ENCODE measurements at regions not wholly inside any gene's neighbourhood (a gene's known extent, or its start where the extent isn't known, plus 50 kb on each side); places are given as distances from the start of the nearest gene placed in this dataset.

GRCh38 chr6:33929575-33930288 lies 125.9 kb upstream of the MLN start:
- H3K36me3 ChIP-seq (ENCODE audit: control insufficient read depth in 2 of 3, insufficient read depth in 3 of 3, low read length in 3 of 3), result no peaks in the 10 kb centered on the region
- TF ChIP-seq CTCF (IDR thresholded peaks at IDR 0.05; ENCODE audit: borderline replicate concordance, extremely low read depth, insufficient read depth), result no peak
- H3K9ac ChIP-seq (ENCODE audit: low read length in 3 of 3), result no peak overlapping the region
- FAIRE-seq, result no peak
- peaks cover 0 to 3% (median 0%) of the 10 kb centered on the region in 3 donors for H3K4me1 ChIP-seq (ENCODE audit: control insufficient read depth in 2 of 3, insufficient read depth in 2 of 3, low read depth in 1 of 3, low read length in 3 of 3)
- peak in 3 of 5 donors; percentile 62 to 82 (median 76) for DNase-seq
- H3K4me3 ChIP-seq (ENCODE audit: low read length in 3 of 3), result no peak overlapping the region
- no peak overlapping the region for H3K27ac ChIP-seq (ENCODE audit: low read depth in 2 of 2, low read length in 2 of 2)
- H3K27me3 ChIP-seq (ENCODE audit: control insufficient read depth, insufficient read depth, low read length), result no peaks in the 10 kb centered on the region
- intact Hi-C loops (cut with DNase I), result no loop called here
- H3K9me3 ChIP-seq (ENCODE audit: control insufficient read depth in 2 of 3, insufficient read depth in 1 of 3, low read length in 3 of 3), result no peaks in the 10 kb centered on the region

DNA sequence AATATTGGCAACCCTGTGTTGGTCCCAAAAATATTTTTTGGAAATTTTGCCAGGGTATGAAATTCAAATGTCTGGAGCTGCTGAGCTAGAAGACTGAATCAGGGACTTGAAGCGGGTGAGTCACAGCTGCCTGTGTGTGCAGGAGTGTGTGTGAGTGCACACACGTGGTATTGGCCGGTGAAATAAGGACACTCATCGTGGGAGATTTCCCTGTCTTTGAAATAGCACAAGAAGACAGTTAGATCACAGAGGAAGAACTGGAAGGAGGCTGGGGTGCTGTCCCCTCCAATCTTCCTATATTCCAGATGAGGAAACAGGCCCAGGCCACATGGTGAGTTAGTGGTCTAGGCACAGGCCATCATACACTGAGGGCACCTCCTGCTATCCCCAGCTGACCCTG lies 123.8 kb upstream of the MLN start:
- intact Hi-C loops (cut with DNase I), result no loop called here
- no peak for FAIRE-seq

GRCh38 chr6:33927112-33927511 lies 123.3 kb upstream of the MLN start:
- Histone ChIP-seq H3K36me3 (ENCODE audit: control insufficient read depth in 2 of 3, insufficient read depth in 3 of 3, low read length in 3 of 3) (no peaks in the 10 kb centered on the region), H3K27me3 (ENCODE audit: control insufficient read depth, insufficient read depth, low read length) (no peaks in the 10 kb centered on the region), H3K4me3 (ENCODE audit: low read length in 3 of 3) (no peak overlapping the region), H3K9me3 (ENCODE audit: control insufficient read depth in 2 of 3, insufficient read depth in 1 of 3, low read length in 3 of 3) (no peaks in the 10 kb centered on the region), H3K4me1 (ENCODE audit: control insufficient read depth in 2 of 3, insufficient read depth in 2 of 3, low read depth in 1 of 3, low read length in 3 of 3) (peaks cover 0 to 3% (median 3%) of the 10 kb centered on the region in 3 donors), H3K9ac (ENCODE audit: low read length in 3 of 3) (no peak overlapping the region), H3K27ac (ENCODE audit: low read depth in 2 of 2, low read length in 2 of 2) (no peak overlapping the region)
- DNase-seq, result no peak
- FAIRE-seq, result no peak
- TF ChIP-seq CTCF (IDR thresholded peaks at IDR 0.05; ENCODE audit: borderline replicate concordance, extremely low read depth, insufficient read depth), result no peak
- intact Hi-C loops (cut with DNase I), result no loop called here

More for the DNA sequence above, 123.8 kb upstream of the MLN start:
- H3K27me3 ChIP-seq (ENCODE audit: control insufficient read depth, insufficient read depth, low read length), result no peaks in the 10 kb centered on the region
- H3K36me3 ChIP-seq (ENCODE audit: control insufficient read depth in 2 of 3, insufficient read depth in 3 of 3, low read length in 3 of 3), result no peaks in the 10 kb centered on the region
- no peak overlapping the region for H3K9ac ChIP-seq (ENCODE audit: low read length in 3 of 3)
- no peak overlapping the region for H3K4me3 ChIP-seq (ENCODE audit: low read length in 3 of 3)
- H3K4me1 ChIP-seq (ENCODE audit: control insufficient read depth in 2 of 3, insufficient read depth in 2 of 3, low read depth in 1 of 3, low read length in 3 of 3), result peaks cover 0 to 3% (median 3%) of the 10 kb centered on the region in 3 donors
- H3K27ac ChIP-seq (ENCODE audit: low read depth in 2 of 2, low read length in 2 of 2), result no peak overlapping the region
- H3K9me3 ChIP-seq (ENCODE audit: control insufficient read depth in 2 of 3, insufficient read depth in 1 of 3, low read length in 3 of 3), result no peaks in the 10 kb centered on the region
- DNase-seq, result no peak
- TF ChIP-seq CTCF (IDR thresholded peaks at IDR 0.05; ENCODE audit: borderline replicate concordance, extremely low read depth, insufficient read depth), result no peak

Data from kidney (tissue), 13 donors.